Natural killer cell (primary cell): ENCODE measurements at regions not wholly inside any gene's neighbourhood (a gene's known extent, or its start where the extent isn't known, plus 50 kb on each side); places are given as distances from the start of the nearest gene placed in this dataset.

Experiments used
- ATAC-seq, 3 donors: fragments of 150-1000 bp in 2 of 3; fragments of 200-7000 bp in 1 of 3; cut with Tn5 transposase; 1 replicate in 1 of 3; 2 replicates in 2 of 3; pipeline ENCODE4 v1.10.0; 2021; ENCODE audit warnings: mild to moderate bottlenecking in 2 of 3, moderate library complexity in 2 of 3
- DNase-seq, 2 donors: peaks; one replicate each; pipeline versions ENCODE4 v3.0.0 to v3.0.0-alpha.2; 2013 to 2021; ENCODE audit warnings: mixed read lengths in 1 of 2
- H3K27ac ChIP-seq: one replicate; pipeline ENCODE4 v1.5.1; 2013; ENCODE audit warnings: mild to moderate bottlenecking, low read length
- H3K27me3 ChIP-seq: one replicate; pipeline ENCODE4 v1.6.1; 2013; ENCODE audit warnings: low read length; ENCODE audit not compliant: control insufficient read depth, insufficient read depth
- H3K36me3 ChIP-seq: one replicate; pipeline ENCODE4 v1.6.1; 2013; ENCODE audit warnings: low read length; ENCODE audit not compliant: control insufficient read depth, insufficient read depth
- H3K4me1 ChIP-seq: one replicate; pipeline ENCODE4 v1.6.1; 2013; ENCODE audit warnings: low read length; ENCODE audit not compliant: control insufficient read depth, insufficient read depth
- H3K4me3 ChIP-seq: one replicate; pipeline ENCODE4 v1.5.1; 2013; ENCODE audit warnings: low read length
- H3K9me3 ChIP-seq: one replicate; pipeline ENCODE4 v1.6.1; 2013; ENCODE audit warnings: low read length; ENCODE audit not compliant: control insufficient read depth, insufficient read depth
- H3K27ac Mint-ChIP-seq, 2 donors: one replicate each; pipeline ENCODE4 v1.8.0; 2022; ENCODE audit warnings: mild to moderate bottlenecking in 2 of 2, mixed read lengths in 2 of 2, moderate library complexity in 1 of 2
- H3K27me3 Mint-ChIP-seq, 2 donors: one replicate each; pipeline ENCODE4 v1.8.0; 2022; ENCODE audit warnings: low read depth in 2 of 2, mixed read lengths in 2 of 2
- H3K36me3 Mint-ChIP-seq: one replicate; pipeline ENCODE4 v1.8.0; 2022; ENCODE audit warnings: mixed read lengths
- H3K4me1 Mint-ChIP-seq, 2 donors: one replicate each; pipeline ENCODE4 v1.8.0; 2022; ENCODE audit warnings: mixed read lengths in 2 of 2
- H3K4me3 Mint-ChIP-seq: one replicate; pipeline ENCODE4 v1.8.0; 2022; ENCODE audit warnings: mild to moderate bottlenecking, moderate library complexity, mixed read lengths
- H3K9me3 Mint-ChIP-seq, 2 donors: one replicate each; pipeline ENCODE4 v1.8.0; 2022; ENCODE audit warnings: mixed read lengths in 2 of 2
- WGBS: methylation state at CpG from one replicate; pipeline ENCODE4 v1.1.7; 2013; ENCODE audit warnings: missing lambda C conversion rate; ENCODE audit not compliant: insufficient coverage; 5-methylcytosine and 5-hydroxymethylcytosine counted together
- intact Hi-C: fragments of 100-400 bp; cut with micrococcal nuclease; formaldehyde crosslinking; loops from one replicate; pipeline ENCODE4 v1.14.2; 2022
- TF ChIP-seq, protein P1 (sequence below): fragments of 200-600 bp; IDR thresholded peaks from one replicate; pipeline ENCODE4 v1.8.0; 2022; ENCODE audit warnings: antibody characterized with exemption

DNA sequence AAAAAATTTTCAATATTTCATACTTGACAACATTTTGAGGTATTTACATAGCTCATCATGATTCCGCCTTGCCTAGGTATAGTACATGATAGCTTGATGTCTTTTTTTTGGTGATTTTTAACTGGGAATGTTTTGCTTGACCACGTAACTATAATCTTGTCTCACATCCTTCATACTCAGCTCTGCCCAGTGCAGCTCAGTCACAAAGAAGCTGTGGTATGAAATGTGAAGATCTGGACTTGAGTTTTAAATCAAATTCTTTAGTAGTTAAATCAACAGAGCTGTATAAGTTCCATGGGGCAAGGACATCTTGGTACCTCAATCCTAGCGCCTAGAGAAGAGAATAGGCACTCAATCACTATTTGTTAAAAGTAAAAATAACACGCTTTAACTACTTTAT, 276.3 kb upstream of the DKK2 start:
- H3K4me1 Mint-ChIP-seq: no peaks in the 10 kb centered on the region
- H3K4me3 Mint-ChIP-seq: no peak overlapping the region
- Histone ChIP-seq H3K4me1 (no peaks in the 10 kb centered on the region), H3K36me3 (no peaks in the 10 kb centered on the region), H3K27me3 (no peaks in the 10 kb centered on the region), H3K9me3 (no peaks in the 10 kb centered on the region), H3K27ac (no peak overlapping the region), H3K4me3 (no peak overlapping the region)
- intact Hi-C loops: no loop called here
- H3K27ac Mint-ChIP-seq: no peak overlapping the region
- no peaks in the 10 kb centered on the region for H3K27me3 Mint-ChIP-seq
- TF ChIP-seq, protein P1, sequence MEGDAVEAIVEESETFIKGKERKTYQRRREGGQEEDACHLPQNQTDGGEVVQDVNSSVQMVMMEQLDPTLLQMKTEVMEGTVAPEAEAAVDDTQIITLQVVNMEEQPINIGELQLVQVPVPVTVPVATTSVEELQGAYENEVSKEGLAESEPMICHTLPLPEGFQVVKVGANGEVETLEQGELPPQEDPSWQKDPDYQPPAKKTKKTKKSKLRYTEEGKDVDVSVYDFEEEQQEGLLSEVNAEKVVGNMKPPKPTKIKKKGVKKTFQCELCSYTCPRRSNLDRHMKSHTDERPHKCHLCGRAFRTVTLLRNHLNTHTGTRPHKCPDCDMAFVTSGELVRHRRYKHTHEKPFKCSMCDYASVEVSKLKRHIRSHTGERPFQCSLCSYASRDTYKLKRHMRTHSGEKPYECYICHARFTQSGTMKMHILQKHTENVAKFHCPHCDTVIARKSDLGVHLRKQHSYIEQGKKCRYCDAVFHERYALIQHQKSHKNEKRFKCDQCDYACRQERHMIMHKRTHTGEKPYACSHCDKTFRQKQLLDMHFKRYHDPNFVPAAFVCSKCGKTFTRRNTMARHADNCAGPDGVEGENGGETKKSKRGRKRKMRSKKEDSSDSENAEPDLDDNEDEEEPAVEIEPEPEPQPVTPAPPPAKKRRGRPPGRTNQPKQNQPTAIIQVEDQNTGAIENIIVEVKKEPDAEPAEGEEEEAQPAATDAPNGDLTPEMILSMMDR: no peak
- H3K9me3 Mint-ChIP-seq: peaks cover 6 to 8% of the 10 kb centered on the region in 2 donors
- no peaks in the 10 kb centered on the region for H3K36me3 Mint-ChIP-seq
- WGBS: no CpG with 5 or more reads among the region's 4 CpGs
- ATAC-seq (no peak), DNase-seq (no peak)

DNA sequence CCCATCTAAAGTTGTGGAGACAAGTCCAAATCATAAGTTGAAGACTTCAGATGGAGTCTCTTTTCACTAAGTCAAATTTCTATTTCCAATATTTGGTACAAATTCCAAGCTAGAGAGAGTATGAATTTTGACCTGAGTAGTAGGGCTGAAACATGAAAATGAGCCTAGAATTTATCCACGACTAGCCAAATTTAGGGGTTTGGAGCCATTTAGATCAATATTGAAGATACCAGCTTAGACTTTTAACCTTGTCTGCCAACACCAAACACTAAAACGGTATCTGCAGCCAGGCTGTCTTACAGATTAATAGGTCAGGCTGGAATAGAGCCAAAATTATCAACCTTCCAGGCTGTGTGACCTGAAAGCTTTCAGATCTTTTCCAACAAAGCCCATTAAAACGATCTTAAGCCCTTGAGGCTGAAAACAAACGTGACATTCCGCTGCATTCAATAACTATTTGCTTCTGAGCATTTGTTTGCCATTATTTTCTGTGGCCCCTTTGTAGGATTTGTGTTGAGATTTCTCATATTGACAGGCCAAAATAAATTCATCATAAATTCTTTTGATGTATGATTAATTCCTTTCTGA, 268.7 kb upstream of the DKK2 start:
- Mint-ChIP-seq H3K4me1 (no peaks in the 10 kb centered on the region), H3K36me3 (no peaks in the 10 kb centered on the region), H3K27me3 (no peaks in the 10 kb centered on the region), H3K4me3 (no peak overlapping the region), H3K9me3 (peaks cover 9 to 15% of the 10 kb centered on the region in 2 donors), H3K27ac (no peak overlapping the region)
- Histone ChIP-seq H3K4me3 (no peak overlapping the region), H3K9me3 (no peaks in the 10 kb centered on the region), H3K36me3 (no peaks in the 10 kb centered on the region), H3K4me1 (no peaks in the 10 kb centered on the region), H3K27ac (no peak overlapping the region), H3K27me3 (no peaks in the 10 kb centered on the region)
- WGBS: 73% methylated on average over 5 of the region's 5 CpGs
- DNase-seq (no peak), ATAC-seq (no peak)
- TF ChIP-seq, protein P1: no peak
- intact Hi-C loops: no loop called here

DNA sequence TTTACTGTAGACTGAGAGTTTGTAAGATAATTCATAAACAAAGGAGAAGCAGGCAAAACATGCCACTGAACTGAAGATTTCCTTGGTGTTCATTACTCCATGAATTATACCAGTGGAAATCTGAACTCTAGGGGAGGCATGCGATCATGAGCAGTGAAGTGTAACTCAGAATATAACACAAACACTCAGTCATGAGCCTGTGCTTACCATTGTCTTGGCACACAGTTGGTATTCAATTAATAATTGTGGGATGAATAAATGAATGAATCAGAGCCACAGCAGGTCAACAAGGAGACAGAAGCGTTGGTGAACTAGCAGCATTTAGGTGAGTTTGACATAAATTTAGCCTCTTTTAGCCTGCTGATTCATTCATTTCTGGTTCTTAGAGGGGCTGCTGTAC, 263.5 kb upstream of the DKK2 start:
- Mint-ChIP-seq H3K27ac (no peak overlapping the region), H3K36me3 (no peaks in the 10 kb centered on the region), H3K9me3 (peaks cover 15% of the 10 kb centered on the region in 2 donors), H3K27me3 (no peaks in the 10 kb centered on the region), H3K4me3 (no peak overlapping the region), H3K4me1 (no peaks in the 10 kb centered on the region)
- Histone ChIP-seq H3K36me3 (no peaks in the 10 kb centered on the region), H3K4me3 (no peak overlapping the region), H3K27ac (no peak overlapping the region), H3K9me3 (no peaks in the 10 kb centered on the region), H3K27me3 (no peaks in the 10 kb centered on the region), H3K4me1 (no peaks in the 10 kb centered on the region)
- DNase-seq (no peak), ATAC-seq (no peak)
- TF ChIP-seq, protein P1: no peak
- WGBS: 95% methylated on average over 2 of the region's 2 CpGs
- intact Hi-C loops: loop anchor here (1.0 kb wide), 1 partner anchor 27 kb away; no protein-coding TSS in a partner anchor

DNA sequence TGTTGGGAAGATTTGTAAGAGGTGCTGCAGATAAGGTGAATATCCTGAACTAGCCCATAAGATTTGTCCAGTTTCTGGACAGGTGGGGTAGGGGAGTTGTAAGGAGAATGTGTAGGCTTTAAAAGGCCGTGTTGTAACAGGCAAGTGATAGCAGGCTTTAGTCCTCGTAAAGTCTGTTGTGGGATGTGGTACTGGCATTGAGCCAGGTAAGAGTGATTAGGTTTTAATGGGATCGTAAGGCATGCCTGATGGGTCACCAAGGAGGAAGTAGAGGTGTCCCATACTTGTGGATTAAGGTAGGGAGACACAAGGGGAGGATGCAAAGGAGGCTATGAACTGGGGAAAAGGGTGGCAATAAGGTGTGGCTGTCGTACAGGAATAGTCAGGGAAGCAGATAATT, 256.9 kb upstream of the DKK2 start:
- no peaks in the 10 kb centered on the region for H3K27me3 ChIP-seq
- Mint-ChIP-seq H3K4me3 (no peak overlapping the region), H3K27me3 (no peaks in the 10 kb centered on the region), H3K4me1 (no peaks in the 10 kb centered on the region), H3K9me3 (peaks cover 24% of the 10 kb centered on the region in 2 donors), H3K36me3 (no peaks in the 10 kb centered on the region), H3K27ac (no peak overlapping the region)
- TF ChIP-seq, protein P1: no peak
- no peaks in the 10 kb centered on the region for H3K36me3 ChIP-seq
- no peak overlapping the region for H3K27ac ChIP-seq
- H3K9me3 ChIP-seq: no peaks in the 10 kb centered on the region
- ATAC-seq: no peak
- 69% methylated on average over 4 of the region's 4 CpGs for WGBS
- no peak overlapping the region for H3K4me3 ChIP-seq
- no peak for DNase-seq
- no peaks in the 10 kb centered on the region for H3K4me1 ChIP-seq
- intact Hi-C loops: no loop called here
